OCI-LY3 (cell line): ENCODE measurements at regions not wholly inside any gene's neighbourhood (a gene's known extent, or its start where the extent isn't known, plus 50 kb on each side); places are given as distances from the start of the nearest gene placed in this dataset.

Source experiments
- EZH2phosphoT487 ChIP-seq: fragments of 200-600 bp; shearing (Covaris generic); IDR thresholded peaks from 2 replicates; pipeline ENCODE4 v1.6.1; 2018; ENCODE audit warnings: antibody characterized with exemption, mixed run types, low read depth
- TF ChIP-seq, protein P1 (sequence below): fragments of 200-600, 300-600 bp; sonication (generic); IDR thresholded peaks from 2 replicates; pipeline ENCODE4 v1.5.1; 2014; ENCODE audit warnings: antibody characterized with exemption, low read length, low read depth

DNA sequence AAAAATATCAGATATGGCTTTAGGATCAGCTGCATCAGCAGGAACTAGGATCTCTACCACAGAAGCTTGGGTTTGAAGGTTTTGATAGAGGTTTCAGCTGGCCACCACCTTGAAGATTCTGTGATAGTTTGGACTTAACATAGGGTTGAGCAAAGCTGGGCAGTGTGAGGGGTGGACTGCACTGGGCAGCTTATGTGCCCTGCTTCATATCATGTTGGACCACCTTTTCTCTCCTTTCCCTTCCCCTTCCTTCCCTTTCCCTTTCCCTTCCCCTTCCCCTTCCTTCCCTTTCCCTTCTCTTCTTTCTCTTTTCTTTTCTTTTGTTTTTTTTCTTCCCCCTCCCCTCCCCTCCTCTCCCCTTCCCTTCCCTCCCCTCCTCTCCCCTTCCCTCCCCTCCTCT, 196.3 kb upstream of the CXCR4 start:
- TF ChIP-seq, protein P1, sequence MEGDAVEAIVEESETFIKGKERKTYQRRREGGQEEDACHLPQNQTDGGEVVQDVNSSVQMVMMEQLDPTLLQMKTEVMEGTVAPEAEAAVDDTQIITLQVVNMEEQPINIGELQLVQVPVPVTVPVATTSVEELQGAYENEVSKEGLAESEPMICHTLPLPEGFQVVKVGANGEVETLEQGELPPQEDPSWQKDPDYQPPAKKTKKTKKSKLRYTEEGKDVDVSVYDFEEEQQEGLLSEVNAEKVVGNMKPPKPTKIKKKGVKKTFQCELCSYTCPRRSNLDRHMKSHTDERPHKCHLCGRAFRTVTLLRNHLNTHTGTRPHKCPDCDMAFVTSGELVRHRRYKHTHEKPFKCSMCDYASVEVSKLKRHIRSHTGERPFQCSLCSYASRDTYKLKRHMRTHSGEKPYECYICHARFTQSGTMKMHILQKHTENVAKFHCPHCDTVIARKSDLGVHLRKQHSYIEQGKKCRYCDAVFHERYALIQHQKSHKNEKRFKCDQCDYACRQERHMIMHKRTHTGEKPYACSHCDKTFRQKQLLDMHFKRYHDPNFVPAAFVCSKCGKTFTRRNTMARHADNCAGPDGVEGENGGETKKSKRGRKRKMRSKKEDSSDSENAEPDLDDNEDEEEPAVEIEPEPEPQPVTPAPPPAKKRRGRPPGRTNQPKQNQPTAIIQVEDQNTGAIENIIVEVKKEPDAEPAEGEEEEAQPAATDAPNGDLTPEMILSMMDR, result no peak
- TF ChIP-seq EZH2phosphoT487, result no peak
